IMR-90 (cell line): ENCODE measurements at regions not wholly inside any gene's neighbourhood (a gene's known extent, or its start where the extent isn't known, plus 50 kb on each side); places are given as distances from the start of the nearest gene placed in this dataset.

Experiments used
- ATAC-seq: fragments of 200-7000 bp; cut with Tn5 transposase; 2 replicates; pipeline ENCODE4 v1.9.1; 2020; ENCODE audit warnings: low read depth, mild to moderate bottlenecking, moderate library complexity
- BruUV-seq: library from RNA; stranded (reverse); fragments of 400-500 nt; replicated peaks from 2 replicates; lab custom pipeline; 2021; lab: Mats Ljungman, UMichigan
- CTCF ChIA-PET: fragments of 300-600 bp; formaldehyde crosslinking; extraction: SDS; loops from one replicate; lab custom pipeline; 2021; ENCODE audit warnings: antibody characterized with exemption; lab: Yijun Ruan, JAX
- POLR2A ChIA-PET: fragments of 300-600 bp; sonication (Branson Sonifier 250); formaldehyde crosslinking; loops from one replicate; lab custom pipeline; 2022; ENCODE audit warnings: antibody characterized with exemption; ENCODE audit not compliant: unreplicated experiment; lab: Charles Lee
- DNase-seq: peaks from one replicate; pipeline ENCODE4 v3.0.0; 2013
- H2AFZ ChIP-seq: replicated peaks from 2 replicates; pipeline ENCODE3; 2013; ENCODE audit warnings: low read length, mild to moderate bottlenecking; ENCODE audit not compliant: poor library complexity
- H2AK5ac ChIP-seq: 2 replicates; pipeline ENCODE4 v1.6.1; 2013; ENCODE audit warnings: low read depth, low read length, inconsistent platforms
- H2AK9ac ChIP-seq: replicated peaks from 2 replicates; pipeline ENCODE3; 2013; ENCODE audit warnings: mild to moderate bottlenecking, low read depth, low read length, moderate library complexity; ENCODE audit not compliant: poor library complexity
- H2BK120ac ChIP-seq: 2 replicates; pipeline ENCODE4 v1.6.1; 2013; ENCODE audit warnings: low read depth, low read length, inconsistent platforms
- H2BK15ac ChIP-seq: 3 replicates; pipeline ENCODE4 v1.6.1; 2013; ENCODE audit warnings: low read depth, low read length, inconsistent platforms
- H2BK20ac ChIP-seq: 2 replicates; pipeline ENCODE4 v1.6.1; 2013; ENCODE audit warnings: low read depth, mild to moderate bottlenecking, inconsistent platforms, low read length, moderate library complexity
- H2BK5ac ChIP-seq: 2 replicates; pipeline ENCODE4 v1.6.1; 2013; ENCODE audit warnings: mild to moderate bottlenecking, low read depth, low read length, inconsistent platforms; ENCODE audit not compliant: poor library complexity, severe bottlenecking
- H3K14ac ChIP-seq: replicated peaks from 2 replicates; pipeline ENCODE4 v1.6.1; 2013; ENCODE audit warnings: low read depth, low read length, inconsistent platforms
- H3K18ac ChIP-seq: 2 replicates; pipeline ENCODE4 v1.6.1; 2013; ENCODE audit warnings: low read depth, low read length, control low read depth
- H3K23ac ChIP-seq: 2 replicates; pipeline ENCODE4 v1.6.1; 2013; ENCODE audit warnings: low read depth, low read length, inconsistent platforms
- H3K27ac ChIP-seq: 2 replicates; pipeline ENCODE4 v1.5.1; 2013; ENCODE audit warnings: mild to moderate bottlenecking, control low read depth, low read length; ENCODE audit not compliant: insufficient read depth
- H3K27me3 ChIP-seq: 2 replicates; pipeline ENCODE4 v1.6.1; 2013; ENCODE audit warnings: low read length; ENCODE audit not compliant: control insufficient read depth, insufficient read depth
- H3K36me3 ChIP-seq: 2 replicates; pipeline ENCODE4 v1.6.1; 2013; ENCODE audit warnings: low read length, mixed read lengths; ENCODE audit not compliant: control insufficient read depth, insufficient read depth
- H3K4ac ChIP-seq: 2 replicates; pipeline ENCODE4 v1.6.1; 2013; ENCODE audit warnings: low read depth, low read length, inconsistent platforms
- H3K4me1 ChIP-seq: 2 replicates; pipeline ENCODE4 v1.6.1; 2013; ENCODE audit warnings: low read length, mixed read lengths; ENCODE audit not compliant: control insufficient read depth, insufficient read depth
- H3K4me2 ChIP-seq: 2 replicates; pipeline ENCODE4 v1.6.1; 2013; ENCODE audit warnings: low read depth, mild to moderate bottlenecking, control low read depth, low read length, moderate library complexity
- H3K4me3 ChIP-seq: 2 replicates; pipeline ENCODE4 v1.5.1; 2013; ENCODE audit warnings: low read depth, mild to moderate bottlenecking, control low read depth, low read length, moderate library complexity; ENCODE audit not compliant: insufficient read depth
- H3K56ac ChIP-seq: 2 replicates; pipeline ENCODE4 v1.6.1; 2013; ENCODE audit warnings: low read length, inconsistent platforms; ENCODE audit not compliant: insufficient read depth; ENCODE audit errors: extremely low read depth
- H3K79me1 ChIP-seq, 2 experiments: 2 replicates each; pipeline ENCODE4 v1.6.1; 2013; ENCODE audit warnings: low read length in 2 of 2, inconsistent platforms in 1 of 2, low read depth in 1 of 2
- H3K9ac ChIP-seq: 2 replicates; pipeline ENCODE4 v1.6.1; 2013; ENCODE audit warnings: low read depth, low read length, control low read depth
- H3K9me1 ChIP-seq: 2 replicates; pipeline ENCODE4 v1.6.1; 2013; ENCODE audit warnings: low read length, inconsistent platforms; ENCODE audit not compliant: insufficient read depth
- H3K9me3 ChIP-seq: 2 replicates; pipeline ENCODE4 v1.6.1; 2013; ENCODE audit warnings: low read length; ENCODE audit not compliant: control insufficient read depth, insufficient read depth
- H4K20me1 ChIP-seq: 2 replicates; pipeline ENCODE4 v1.6.1; 2013; ENCODE audit warnings: low read length, inconsistent platforms; ENCODE audit not compliant: insufficient read depth
- H4K5ac ChIP-seq: 2 replicates; pipeline ENCODE4 v1.6.1; 2013; ENCODE audit warnings: mild to moderate bottlenecking, low read depth, low read length, control low read depth
- H4K8ac ChIP-seq, 2 experiments: 2 replicates each; pipeline ENCODE4 v1.6.1; 2013; ENCODE audit warnings: low read depth in 2 of 2, low read length in 2 of 2, control low read depth in 1 of 2, inconsistent platforms in 1 of 2
- H4K91ac ChIP-seq: 2 replicates; pipeline ENCODE4 v1.6.1; 2013; ENCODE audit warnings: low read depth, low read length, inconsistent platforms; ENCODE audit not compliant: insufficient read depth
- BHLHE40 ChIP-seq: fragments of 150-350 bp; IDR thresholded peaks from 2 replicates; pipeline ENCODE4 v1.6.1; 2016; ENCODE audit warnings: mild to moderate bottlenecking, low read depth, low read length
- CEBPB ChIP-seq: IDR thresholded peaks from 2 replicates; pipeline ENCODE4 v1.6.1; 2012; ENCODE audit warnings: low read depth, low read length, improper control_type of control experiment
- CHD1 ChIP-seq: IDR thresholded peaks from 2 replicates; pipeline ENCODE4 v1.6.1; 2012; ENCODE audit warnings: low read depth, low read length, improper control_type of control experiment
- CTCF ChIP-seq: conservative IDR thresholded peaks from 2 replicates; pipeline ENCODE4 v1.5.1; 2012; ENCODE audit warnings: mild to moderate bottlenecking, low read depth, low read length, improper control_type of control experiment
- ELK1 ChIP-seq: fragments of 150-350 bp; IDR thresholded peaks from 2 replicates; pipeline ENCODE4 v1.6.1; 2016; ENCODE audit warnings: low read depth, mild to moderate bottlenecking, low read length, moderate library complexity, borderline replicate concordance
- FOS ChIP-seq: fragments of 150-350 bp; IDR thresholded peaks from 2 replicates; pipeline ENCODE4 v1.6.1; 2016; ENCODE audit warnings: low read depth, low read length
- MAFK ChIP-seq: IDR thresholded peaks from 2 replicates; pipeline ENCODE4 v1.6.1; 2012; ENCODE audit warnings: low read depth, low read length, improper control_type of control experiment
- MAZ ChIP-seq: IDR thresholded peaks from 2 replicates; pipeline ENCODE4 v1.6.1; 2012; ENCODE audit warnings: low read depth, mild to moderate bottlenecking, low read length, improper control_type of control experiment, moderate library complexity, borderline replicate concordance
- MXI1 ChIP-seq: IDR thresholded peaks from 2 replicates; pipeline ENCODE4 v1.6.1; 2012; ENCODE audit warnings: low read depth, mild to moderate bottlenecking, low read length, moderate library complexity, borderline replicate concordance
- NFE2L2 ChIP-seq: fragments of 150-350 bp; IDR thresholded peaks from 2 replicates; pipeline ENCODE4 v1.6.1; 2016; ENCODE audit warnings: low read depth, mild to moderate bottlenecking, low read length
- POLR2A ChIP-seq: IDR thresholded peaks from 2 replicates; pipeline ENCODE4 v1.6.1; 2012; ENCODE audit warnings: mild to moderate bottlenecking, low read depth, low read length
- RAD21 ChIP-seq: IDR thresholded peaks from 2 replicates; pipeline ENCODE4 v1.6.1; 2012; ENCODE audit warnings: low read length, improper control_type of control experiment
- RCOR1 ChIP-seq: IDR thresholded peaks from 2 replicates; pipeline ENCODE4 v1.6.1; 2012; ENCODE audit warnings: mild to moderate bottlenecking, low read length, improper control_type of control experiment; ENCODE audit not compliant: insufficient replicate concordance
- RFX5 ChIP-seq: IDR thresholded peaks from 2 replicates; pipeline ENCODE4 v1.8.0; 2012; ENCODE audit warnings: low read depth, mild to moderate bottlenecking, low read length, moderate library complexity
- SMC3 ChIP-seq: fragments of 150-350 bp; IDR thresholded peaks from 2 replicates; pipeline ENCODE4 v1.6.1; 2016; ENCODE audit warnings: low read depth, mild to moderate bottlenecking, antibody characterized with exemption, low read length, moderate library complexity
- WGBS, 2 experiments: methylation state at CpG; one replicate each; pipeline versions ENCODE4 v1.1.5 to v1.1.7; 2013; ENCODE audit warnings: missing lambda C conversion rate in 2 of 2; ENCODE audit not compliant: insufficient read length in 1 of 2; ENCODE audit errors: extremely low coverage in 2 of 2; 5-methylcytosine and 5-hydroxymethylcytosine counted together
- dilution Hi-C: fragments of 300-500 bp; cut with HindIII; formaldehyde crosslinking; loops from one replicate; pipeline ENCODE4 v1.14.3; 2018; ENCODE audit warnings: low sequenced_read_pairs; ENCODE audit not compliant: unreplicated experiment
- in situ Hi-C: fragments of 300-500 bp; cut with MboI; formaldehyde crosslinking; loops from 3 replicates; pipeline ENCODE4 v1.14.3; 2019; ENCODE audit warnings: low sequenced_read_pairs, inconsistent platforms, mixed read lengths
- intact Hi-C: fragments of 100-400 bp; cut with micrococcal nuclease; formaldehyde crosslinking; loops from 2 replicates; pipeline ENCODE4 v1.10.0; 2022
- TF ChIP-seq, protein P1 (sequence below): fragments of 150-350 bp; IDR thresholded peaks from 2 replicates; pipeline ENCODE4 v1.6.1; 2017; ENCODE audit warnings: mild to moderate bottlenecking, antibody characterized with exemption, low read length, low read depth

DNA sequence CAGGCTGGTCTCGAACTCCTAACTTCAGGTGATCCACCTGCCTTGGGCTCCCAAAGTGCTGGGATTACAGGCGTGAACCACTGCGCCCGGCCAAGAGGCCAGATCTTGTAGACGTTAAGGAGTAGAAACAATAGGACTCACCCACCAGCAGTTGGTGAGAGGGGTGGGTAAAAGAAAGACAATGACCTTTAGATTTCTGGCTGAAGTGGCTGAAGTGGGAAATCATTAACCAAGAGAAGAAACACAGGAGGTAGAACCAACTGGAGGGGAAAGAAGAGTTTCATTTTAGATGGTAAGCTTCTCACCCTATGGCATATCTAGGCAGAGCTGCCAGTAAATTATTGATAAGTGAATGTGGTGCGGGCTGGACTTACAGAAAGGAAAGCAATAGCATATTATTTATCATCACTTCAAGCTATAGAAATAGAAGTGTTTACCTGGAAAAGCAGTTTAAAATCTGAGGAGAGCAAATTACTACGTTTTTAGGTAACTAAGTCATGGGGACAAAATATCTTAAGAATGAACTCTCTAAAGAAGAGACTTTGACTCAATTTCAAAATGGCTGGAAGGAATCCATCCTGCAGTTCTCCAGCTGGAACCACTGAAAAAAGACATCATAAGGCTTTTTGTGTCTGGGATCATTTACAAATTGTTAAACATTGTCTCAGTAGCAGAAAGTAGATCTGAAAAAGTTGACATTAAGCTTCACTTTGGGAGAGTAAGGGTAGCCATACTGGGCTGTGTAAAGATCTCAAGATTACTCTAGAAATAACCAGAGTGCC, 109.6 kb downstream of the ALDH8A1 start:
- in situ Hi-C loops (no loop called here), intact Hi-C loops (no loop called here), dilution Hi-C loops (no loop called here)
- Histone ChIP-seq H2BK120ac (no peak overlapping the region), H2AFZ (no peak overlapping the region), H3K4ac (no peak overlapping the region), H3K4me1 (peaks cover 9% of the 10 kb centered on the region), H3K36me3 (no peaks in the 10 kb centered on the region), H3K56ac (no peak overlapping the region), H3K9me1 (0 out of 2 replicates have a peak, but pooled peaks cover 5% of the 10 kb centered on the region), H2AK9ac (no peak overlapping the region), H2BK15ac (no peak overlapping the region), H3K23ac (no peak overlapping the region), H4K8ac (no peak overlapping the region), H4K91ac (no peak overlapping the region), H3K18ac (peak overlapping the region; percentile 49), H3K4me2 (no peak overlapping the region), H3K9ac (no peak overlapping the region), H2BK5ac (no peak overlapping the region), H3K14ac (no peak overlapping the region), H4K20me1 (no peaks in the 10 kb centered on the region), H4K5ac (peak overlapping the region; percentile 46), H2AK5ac (no peak overlapping the region; the same call in 1 of the 2 replicates), H2BK20ac (no peak overlapping the region), H3K27ac (no peak overlapping the region; the same call in 1 of the 2 replicates), H3K9me3 (no peaks in the 10 kb centered on the region), H3K27me3 (no peaks in the 10 kb centered on the region), H3K4me3 (no peak overlapping the region), H3K79me1 (no peaks in the 10 kb centered on the region)
- POLR2A ChIA-PET: no interaction called here
- no TSS peak for BruUV-seq
- no peak for ATAC-seq
- WGBS, 2 experiments: no CpG with 5 or more reads among the region's 7 CpGs
- CTCF ChIA-PET: no interaction called here
- TF ChIP-seq CTCF (no peak), RFX5 (no peak), RCOR1 (no peak), MXI1 (no peak), NFE2L2 (no peak), CEBPB (no peak), MAFK (no peak), SMC3 (no peak), MAZ (no peak), BHLHE40 (no peak), ELK1 (no peak), CHD1 (no peak), POLR2A (no peak), RAD21 (no peak), FOS (no peak)
- TF ChIP-seq, protein P1, sequence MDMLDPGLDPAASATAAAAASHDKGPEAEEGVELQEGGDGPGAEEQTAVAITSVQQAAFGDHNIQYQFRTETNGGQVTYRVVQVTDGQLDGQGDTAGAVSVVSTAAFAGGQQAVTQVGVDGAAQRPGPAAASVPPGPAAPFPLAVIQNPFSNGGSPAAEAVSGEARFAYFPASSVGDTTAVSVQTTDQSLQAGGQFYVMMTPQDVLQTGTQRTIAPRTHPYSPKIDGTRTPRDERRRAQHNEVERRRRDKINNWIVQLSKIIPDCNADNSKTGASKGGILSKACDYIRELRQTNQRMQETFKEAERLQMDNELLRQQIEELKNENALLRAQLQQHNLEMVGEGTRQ: no peak
- DNase-seq: no peak
